HCT116 (cell line): ENCODE measurements at regions not wholly inside any gene's neighbourhood (a gene's known extent, or its start where the extent isn't known, plus 50 kb on each side); places are given as distances from the start of the nearest gene placed in this dataset.
A peak's percentile ranks its signal among the peaks of the same experiment; 100 is the strongest.

Source experiments
- ATAC-seq: fragments of 200-7000 bp; cut with Tn5 transposase; 2 replicates; pipeline ENCODE4 v1.9.1; 2020; ENCODE audit warnings: mild to moderate bottlenecking, moderate library complexity
- BruUV-seq: library from RNA; stranded (reverse); fragments of 400-500 nt; replicated peaks from 2 replicates; lab custom pipeline; 2021; lab: Mats Ljungman, UMichigan
- CTCF ChIA-PET: fragments of 300-600 bp; sonication (Branson Sonifier 250); formaldehyde crosslinking; loops from one replicate; lab custom pipeline; 2021; ENCODE audit warnings: antibody characterized with exemption; lab: Charles Lee
- POLR2A ChIA-PET: fragments of 300-600, 350-600 bp; sonication (Branson Sonifier 250); formaldehyde crosslinking; loops from one replicate; lab custom pipeline; 2021; ENCODE audit warnings: antibody characterized with exemption; lab: Charles Lee
- RAD21 ChIA-PET, 2 experiments: fragments of 300-600 bp; sonication (Branson Sonifier 250); formaldehyde crosslinking; loops; one replicate each; lab custom pipeline; 2023; ENCODE audit warnings: low total read pairs in 2 of 2; ENCODE audit not compliant: uncharacterized antibody in 2 of 2, unreplicated experiment in 2 of 2, low non-redundant PET in 1 of 2; lab: Charles Lee
- DNase-seq: peaks from one replicate; pipeline ENCODE4 v3.0.0-alpha.2; 2010; ENCODE audit warnings: low read depth, low spot score
- H2AFZ ChIP-seq: fragments of 200-600 bp; shearing (Covaris generic), sonication (generic); 2 replicates; pipeline ENCODE4 v1.6.1; 2017; ENCODE audit warnings: low read depth, mixed run types, mixed read lengths, antibody characterized with exemption, low read length; ENCODE audit not compliant: poor library complexity, severe bottlenecking
- H3K27ac ChIP-seq: 2 replicates; pipeline ENCODE4 v1.5.1; 2012; ENCODE audit warnings: low read depth, low read length
- H3K27me3 ChIP-seq: fragments of 200-600 bp; sonication (generic); 2 replicates; pipeline ENCODE4 v1.6.1; 2016; ENCODE audit warnings: mixed run types, low read length, mixed read lengths; ENCODE audit not compliant: insufficient read depth
- H3K36me3 ChIP-seq, 2 experiments: fragments of 200-500 bp in 1 of 2; fragments of 200-600 bp in 1 of 2; sonication (Bioruptor generic) in 1 of 2; sonication (generic) in 1 of 2; 2 replicates each; pipeline versions ENCODE4 v1.5.1 to v1.6.1; 2014 to 2016; ENCODE audit warnings: low read length in 2 of 2, inconsistent platforms in 1 of 2, mixed read lengths in 1 of 2, mixed run types in 1 of 2; ENCODE audit not compliant: insufficient read depth in 2 of 2, control insufficient read depth in 1 of 2
- H3K4me1 ChIP-seq, 2 experiments: fragments of 200-600 bp in 1 of 2; sonication (generic) in 1 of 2; 2 replicates each; pipeline versions ENCODE4 v1.5.1 to v1.6.1; 2012 to 2017; ENCODE audit warnings: low read length in 2 of 2, inconsistent platforms in 1 of 2, mild to moderate bottlenecking in 1 of 2, mixed read lengths in 1 of 2, mixed run types in 1 of 2, moderate library complexity in 1 of 2; ENCODE audit not compliant: insufficient read depth in 2 of 2, control insufficient read depth in 1 of 2
- H3K4me2 ChIP-seq: fragments of 200-600 bp; sonication (generic); 2 replicates; pipeline ENCODE4 v1.6.1; 2017; ENCODE audit warnings: mixed run types, low read length, mixed read lengths
- H3K4me3 ChIP-seq, 2 experiments: fragments of 200-600 bp in 1 of 2; sonication (generic) in 1 of 2; replicated peaks in 1 of 2; 2 replicates each; pipeline ENCODE4 v1.5.1; 2011 to 2016; ENCODE audit warnings: low read length in 2 of 2, control low read depth in 1 of 2, low read depth in 1 of 2, mild to moderate bottlenecking in 1 of 2, mixed read lengths in 1 of 2, mixed run types in 1 of 2
- H3K79me2 ChIP-seq: fragments of 200-600 bp; sonication (generic); 2 replicates; pipeline ENCODE4 v1.6.1; 2017; ENCODE audit warnings: mild to moderate bottlenecking, mixed run types, low read length, moderate library complexity, mixed read lengths; ENCODE audit not compliant: insufficient read depth
- H3K9ac ChIP-seq: fragments of 200-600 bp; sonication (generic); 2 replicates; pipeline ENCODE4 v1.6.1; 2016; ENCODE audit warnings: low read length, mixed read lengths
- H3K9me2 ChIP-seq: fragments of 200-600 bp; sonication (generic), shearing (Covaris generic); 2 replicates; pipeline ENCODE4 v1.6.1; 2017; ENCODE audit warnings: mixed run types, mild to moderate bottlenecking, moderate library complexity; ENCODE audit not compliant: insufficient read depth
- H3K9me3 ChIP-seq, 2 experiments: fragments of 200-500 bp in 1 of 2; fragments of 200-600 bp in 1 of 2; sonication (Bioruptor generic) in 1 of 2; sonication (generic) in 1 of 2; 2 replicates each; pipeline ENCODE4 v1.6.1; 2014 to 2017; ENCODE audit warnings: low read length in 2 of 2, mixed read lengths in 2 of 2, inconsistent platforms in 1 of 2, low read depth in 1 of 2, mild to moderate bottlenecking in 1 of 2, mixed run types in 1 of 2, moderate library complexity in 1 of 2; ENCODE audit not compliant: control insufficient read depth in 1 of 2, insufficient read depth in 1 of 2
- H4K20me1 ChIP-seq: fragments of 200-600 bp; sonication (generic), shearing (Covaris generic); 2 replicates; pipeline ENCODE4 v1.6.1; 2017; ENCODE audit warnings: mixed run types, mild to moderate bottlenecking, moderate library complexity; ENCODE audit not compliant: insufficient read depth
- ATF3 ChIP-seq: IDR thresholded peaks from 2 replicates; pipeline ENCODE4 v1.6.1; 2012
- CBX3 ChIP-seq: IDR thresholded peaks from 2 replicates; pipeline ENCODE4 v1.6.1; 2012; ENCODE audit warnings: low read depth
- CEBPB ChIP-seq: IDR thresholded peaks from 2 replicates; pipeline ENCODE4 v1.6.1; 2012; ENCODE audit warnings: low read depth
- FOSL1 ChIP-seq: IDR thresholded peaks from 2 replicates; pipeline ENCODE4 v1.6.1; 2012; ENCODE audit warnings: low read depth
- JUND ChIP-seq: IDR thresholded peaks from 2 replicates; pipeline ENCODE4 v1.6.1; 2012
- MAX ChIP-seq: IDR thresholded peaks from 2 replicates; pipeline ENCODE4 v1.6.1; 2012
- POLR2AphosphoS5 ChIP-seq: IDR thresholded peaks from 2 replicates; pipeline ENCODE4 v1.6.1; 2011; ENCODE audit warnings: mild to moderate bottlenecking, low read depth, low read length, moderate library complexity
- SP1 ChIP-seq: IDR thresholded peaks from 2 replicates; pipeline ENCODE4 v1.6.1; 2012; ENCODE audit warnings: low read depth
- SRF ChIP-seq: IDR thresholded peaks from 2 replicates; pipeline ENCODE4 v1.6.1; 2012; ENCODE audit warnings: low read depth
- TCF7L2 ChIP-seq: IDR thresholded peaks from 2 replicates; pipeline ENCODE4 v1.7.0; 2011; ENCODE audit warnings: borderline replicate concordance, inconsistent platforms; ENCODE audit not compliant: insufficient read depth, insufficient read length; ENCODE audit errors: extremely low read depth
- YY1 ChIP-seq: IDR thresholded peaks from 2 replicates; pipeline ENCODE4 v1.6.1; 2011; ENCODE audit warnings: low read length, low read depth, moderate library complexity, mild to moderate bottlenecking; ENCODE audit not compliant: insufficient replicate concordance; ENCODE audit errors: extremely low read depth
- ZNF274 ChIP-seq: fragments of 200-500 bp; sonication (Bioruptor generic); IDR thresholded peaks from 2 replicates; pipeline ENCODE4 v1.6.1; 2014; ENCODE audit warnings: mild to moderate bottlenecking, low read depth, low read length, inconsistent platforms
- intact Hi-C: fragments of 100-400 bp; cut with micrococcal nuclease; formaldehyde crosslinking; loops from 2 replicates; pipeline ENCODE4 v1.10.0; 2022

GRCh38 chr21:35303085-35303484 is 254.0 kb upstream of the RUNX1 start:
- POLR2A ChIA-PET = no interaction called here
- intact Hi-C loops = no loop called here

GRCh38 chr21:35298757-35299156 is 249.7 kb upstream of the RUNX1 start:
- Histone ChIP-seq H3K4me3 (no peak overlapping the region), H4K20me1 (no peaks in the 10 kb centered on the region), H3K4me2 (no peak overlapping the region), H3K79me2 (no peaks in the 10 kb centered on the region), H3K9ac (no peak overlapping the region), H3K27me3 (no peaks in the 10 kb centered on the region), H2AFZ (no peak overlapping the region), H3K36me3 (no peaks in the 10 kb centered on the region), H3K9me2 (no peaks in the 10 kb centered on the region), H3K9me3 (0 out of 4 replicates have a peak, but pooled peaks cover 0 to 1% of the 10 kb centered on the region in 2 experiments), H3K27ac (no peak overlapping the region), H3K4me1 (peaks cover 15 to 32% of the 10 kb centered on the region in 2 experiments)
- ChIA-PET RAD21 (no interaction called here), CTCF (no interaction called here), POLR2A (no interaction called here)
- DNase-seq (no peak), ATAC-seq (no peak)
- no TSS peak for BruUV-seq
- intact Hi-C loops = no loop called here
- TF ChIP-seq CBX3 = no peak
- no peak for TF ChIP-seq SP1
- no peak for TF ChIP-seq MAX
- TF ChIP-seq ATF3 = no peak
- no peak for TF ChIP-seq SRF
- TF ChIP-seq ZNF274 = no peak
- no peak for TF ChIP-seq TCF7L2
- TF ChIP-seq POLR2AphosphoS5 = no peak
- TF ChIP-seq YY1 = no peak

More at GRCh38 chr21:35303085-35303484, 254.0 kb upstream of the RUNX1 start:
- no peaks in the 10 kb centered on the region for H3K36me3 ChIP-seq
- peak; percentile 51 for DNase-seq
- peaks cover 0 to 13% of the 10 kb centered on the region in 2 experiments; a peak in 2 of 4 replicates for H3K4me1 ChIP-seq
- no peaks in the 10 kb centered on the region for H3K79me2 ChIP-seq
- no peak overlapping the region for H3K4me3 ChIP-seq
- no peak overlapping the region for H3K9ac ChIP-seq
- H3K27me3 ChIP-seq = no peaks in the 10 kb centered on the region
- no peaks in the 10 kb centered on the region for H4K20me1 ChIP-seq
- BruUV-seq = no TSS peak
- peak overlapping the region; percentile 46 for H3K4me2 ChIP-seq
- ATAC-seq = peak; percentile 79
- CTCF ChIA-PET = interaction anchor here (1.1 kb wide), 1 partner anchor 9 kb away, joined by 3 read pairs; no protein-coding TSS in a partner anchor
- TF ChIP-seq FOSL1 (peak; percentile 50), CBX3 (peak; percentile 37; the same call in 1 of the 2 replicates), JUND (peak; percentile 39; the same call in 1 of the 2 replicates), SP1 (peak; percentile 43), CEBPB (no peak), POLR2AphosphoS5 (no peak)
- RAD21 ChIA-PET = no interaction called here
- H3K9me3 ChIP-seq = 0 out of 4 replicates have a peak, but pooled peaks cover 0 to 5% of the 10 kb centered on the region in 2 experiments
- peak overlapping the region; percentile 86 for H2AFZ ChIP-seq
- no peaks in the 10 kb centered on the region for H3K9me2 ChIP-seq
- no peak overlapping the region for H3K27ac ChIP-seq
